ENCODE measurements at regions not wholly inside any gene's neighbourhood (a gene's known extent, or its start where the extent isn't known, plus 50 kb on each side); places are given as distances from the start of the nearest gene placed in this dataset.

DNA sequence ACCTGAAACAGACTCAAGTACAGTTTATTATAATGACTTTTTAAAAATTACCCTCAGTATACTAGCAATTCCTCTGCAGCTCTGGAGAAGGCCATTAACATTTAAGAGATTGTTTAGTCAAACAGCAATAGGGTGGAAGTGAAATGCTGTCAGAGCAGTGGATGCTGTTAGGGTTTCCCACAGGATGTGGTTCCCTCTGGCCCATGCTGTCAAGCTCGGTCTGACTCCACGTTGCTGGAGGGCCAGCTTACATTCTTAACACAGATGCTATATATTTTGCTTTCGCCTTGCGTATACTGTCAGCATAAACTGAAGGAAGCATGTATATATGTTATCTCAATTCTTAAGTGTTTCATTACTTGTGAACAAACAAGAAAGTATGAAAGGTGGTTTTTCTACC is 231.1 kb upstream of the COL8A1 start:
- 74 to 76% methylated on average over 4 of the region's 4 CpGs for WGBS, 2 donors

GRCh38 chr3:99402755-99403154 is 235.6 kb upstream of the COL8A1 start:
- TF ChIP-seq CTCF (IDR thresholded peaks at IDR 0.05) = no peak
- Histone ChIP-seq H3K27ac (no peak overlapping the region), H3K4me1 (no peaks in the 10 kb centered on the region), H3K9me3 (peaks cover 0 to 26% (median 10%) of the 10 kb centered on the region in 11 donors), H3K27me3 (no peaks in the 10 kb centered on the region), H3K36me3 (no peaks in the 10 kb centered on the region), H3K4me3 (no peak overlapping the region)
- intact Hi-C loops (cut with DNase I) = no loop called here
- WGBS, 2 donors = 92 to 96% methylated on average over 1 of the region's 1 CpG
- no peak for ATAC-seq
- no peak for DNase-seq

More for the DNA sequence above, 231.1 kb upstream of the COL8A1 start:
- no peak for TF ChIP-seq CTCF (IDR thresholded peaks at IDR 0.05)
- DNase-seq (no peak), ATAC-seq (no peak)
- no peaks in the 10 kb centered on the region for H3K36me3 ChIP-seq
- H3K9me3 ChIP-seq = no peaks in the 10 kb centered on the region
- no peaks in the 10 kb centered on the region for H3K4me1 ChIP-seq
- no peak overlapping the region for H3K4me3 ChIP-seq
- no peak overlapping the region for H3K27ac ChIP-seq
- no peaks in the 10 kb centered on the region for H3K27me3 ChIP-seq
- intact Hi-C loops (cut with DNase I) = no loop called here

GRCh38 chr3:99400352-99400751 is 238.0 kb upstream of the COL8A1 start:
- no peak for TF ChIP-seq CTCF (IDR thresholded peaks at IDR 0.05)
- ATAC-seq = no peak
- Histone ChIP-seq H3K36me3 (no peaks in the 10 kb centered on the region), H3K27ac (no peak overlapping the region), H3K27me3 (no peaks in the 10 kb centered on the region), H3K9me3 (peaks cover 0 to 29% (median 12%) of the 10 kb centered on the region in 11 donors), H3K4me1 (no peaks in the 10 kb centered on the region), H3K4me3 (no peak overlapping the region)
- no peak for DNase-seq
- intact Hi-C loops (cut with DNase I) = no loop called here
- WGBS, 2 donors = 73 to 90% methylated on average over 2 of the region's 2 CpGs

GRCh38 chr3:99396651-99397275 is 241.6 kb upstream of the COL8A1 start:
- Histone ChIP-seq H3K9me3 (peaks cover 0 to 29% (median 12%) of the 10 kb centered on the region in 11 donors), H3K4me1 (no peaks in the 10 kb centered on the region), H3K27ac (no peak overlapping the region), H3K27me3 (no peaks in the 10 kb centered on the region), H3K4me3 (no peak overlapping the region), H3K36me3 (no peaks in the 10 kb centered on the region)
- 77 to 83% methylated on average over 3 of the region's 3 CpGs for whole genome bisulfite sequencing, 2 donors
- DNase-seq (no peak), ATAC-seq (no peak)
- intact Hi-C loops (cut with DNase I) = no loop called here
- no peak for TF ChIP-seq CTCF (IDR thresholded peaks at IDR 0.05)

Data from heart right ventricle (tissue), 16 donors.